Left ventricle myocardium inferior (tissue), 1 donor: ENCODE measurements at regions not wholly inside any gene's neighbourhood (a gene's known extent, or its start where the extent isn't known, plus 50 kb on each side); places are given as distances from the start of the nearest gene placed in this dataset.

Source experiments
- DNase-seq: peaks from one replicate; pipeline ENCODE4 v3.0.0-alpha.2; 2020
- H3K27ac ChIP-seq: fragments of 200-600 bp; replicated peaks from 2 replicates; pipeline ENCODE4 v1.8.0; 2021
- H3K27me3 ChIP-seq: fragments of 200-600 bp; 2 replicates; pipeline ENCODE4 v1.8.0; 2021; ENCODE audit warnings: low read depth
- H3K36me3 ChIP-seq: fragments of 200-600 bp; 2 replicates; pipeline ENCODE4 v1.8.0; 2021
- H3K4me1 ChIP-seq: fragments of 200-600 bp; 2 replicates; pipeline ENCODE4 v1.8.0; 2021
- H3K4me3 ChIP-seq: fragments of 200-600 bp; 2 replicates; pipeline ENCODE4 v1.8.0; 2021; ENCODE audit warnings: mild to moderate bottlenecking, moderate library complexity
- H3K9me3 ChIP-seq: fragments of 200-600 bp; replicated peaks from 2 replicates; pipeline ENCODE4 v1.8.0; 2021
- intact Hi-C: fragments of 100-400 bp; cut with micrococcal nuclease; formaldehyde crosslinking; loops from one replicate; pipeline ENCODE4 v1.11.0; 2022
- TF ChIP-seq, protein P1 (sequence below): fragments of 200-600 bp; IDR thresholded peaks from 2 replicates; pipeline ENCODE4 v1.8.0; 2021; ENCODE audit warnings: antibody characterized with exemption, mild to moderate bottlenecking, borderline replicate concordance
- donor health status: DM: no; HTN: yes; CAD: no; lungs with severe emphysema.

DNA sequence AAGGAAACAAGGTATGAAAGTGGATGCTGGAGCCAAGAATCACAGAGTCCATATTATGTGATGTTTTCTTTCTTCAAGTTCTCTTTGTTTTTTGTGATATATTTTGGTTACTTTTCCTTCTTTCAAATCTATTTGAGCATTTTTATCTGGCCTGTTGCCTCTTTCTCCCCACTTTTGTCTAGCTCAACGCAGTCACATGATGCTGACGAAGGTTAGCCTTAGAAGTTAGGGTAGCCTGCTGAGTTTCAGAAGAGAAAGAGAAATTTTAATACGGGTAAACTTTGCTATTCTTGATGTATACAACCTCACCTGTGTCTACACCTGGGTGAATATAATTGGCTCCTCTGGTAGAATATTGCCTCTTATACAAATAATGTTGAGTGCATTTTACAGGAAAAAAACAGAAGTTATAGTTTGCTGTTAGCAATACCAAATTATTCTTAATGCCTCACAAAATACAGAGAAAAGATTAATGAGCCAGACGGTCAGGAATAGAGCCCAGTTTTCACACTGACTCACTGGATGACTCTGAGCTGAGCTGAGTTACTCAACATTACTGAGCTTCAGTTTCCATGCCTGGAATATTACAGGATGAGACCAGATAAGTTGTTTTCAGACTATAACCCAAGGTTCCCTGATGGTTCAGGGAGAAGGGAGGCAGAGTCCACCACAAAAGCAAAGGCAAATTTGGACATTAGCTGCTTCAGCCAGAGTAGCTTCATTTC lies 161.6 kb upstream of the BDNF start:
- TF ChIP-seq, protein P1, sequence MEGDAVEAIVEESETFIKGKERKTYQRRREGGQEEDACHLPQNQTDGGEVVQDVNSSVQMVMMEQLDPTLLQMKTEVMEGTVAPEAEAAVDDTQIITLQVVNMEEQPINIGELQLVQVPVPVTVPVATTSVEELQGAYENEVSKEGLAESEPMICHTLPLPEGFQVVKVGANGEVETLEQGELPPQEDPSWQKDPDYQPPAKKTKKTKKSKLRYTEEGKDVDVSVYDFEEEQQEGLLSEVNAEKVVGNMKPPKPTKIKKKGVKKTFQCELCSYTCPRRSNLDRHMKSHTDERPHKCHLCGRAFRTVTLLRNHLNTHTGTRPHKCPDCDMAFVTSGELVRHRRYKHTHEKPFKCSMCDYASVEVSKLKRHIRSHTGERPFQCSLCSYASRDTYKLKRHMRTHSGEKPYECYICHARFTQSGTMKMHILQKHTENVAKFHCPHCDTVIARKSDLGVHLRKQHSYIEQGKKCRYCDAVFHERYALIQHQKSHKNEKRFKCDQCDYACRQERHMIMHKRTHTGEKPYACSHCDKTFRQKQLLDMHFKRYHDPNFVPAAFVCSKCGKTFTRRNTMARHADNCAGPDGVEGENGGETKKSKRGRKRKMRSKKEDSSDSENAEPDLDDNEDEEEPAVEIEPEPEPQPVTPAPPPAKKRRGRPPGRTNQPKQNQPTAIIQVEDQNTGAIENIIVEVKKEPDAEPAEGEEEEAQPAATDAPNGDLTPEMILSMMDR: no peak
- no peak for DNase-seq
- Histone ChIP-seq H3K27me3 (peaks cover 26% of the 10 kb centered on the region), H3K4me1 (peaks cover 4% of the 10 kb centered on the region), H3K4me3 (no peak overlapping the region), H3K9me3 (no peaks in the 10 kb centered on the region), H3K36me3 (no peaks in the 10 kb centered on the region), H3K27ac (no peak overlapping the region)
- intact Hi-C loops: no loop called here

DNA sequence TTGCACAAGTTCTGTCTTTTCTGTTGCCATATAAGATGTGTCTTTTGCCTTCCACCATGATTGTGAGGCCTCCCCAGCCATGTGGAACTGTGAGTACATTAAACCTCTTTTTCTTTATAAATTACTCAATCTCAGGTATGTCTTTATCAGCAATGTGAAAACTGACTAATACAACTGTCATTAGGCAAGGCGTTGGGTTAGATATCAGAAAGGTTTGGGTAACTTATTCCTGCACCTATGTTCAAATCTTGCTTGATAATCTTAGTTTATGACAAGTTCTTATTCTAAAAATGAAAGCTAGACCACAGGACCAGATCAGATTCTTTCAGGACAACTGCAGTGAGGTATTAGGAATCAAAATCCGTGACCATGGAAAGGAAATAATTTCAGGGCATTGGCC lies 160.6 kb upstream of the BDNF start:
- H3K27me3 ChIP-seq: peaks cover 24% of the 10 kb centered on the region
- intact Hi-C loops: no loop called here
- TF ChIP-seq, protein P1: no peak
- H3K4me1 ChIP-seq: peaks cover 4% of the 10 kb centered on the region
- no peak for DNase-seq
- no peak overlapping the region for H3K4me3 ChIP-seq
- no peak overlapping the region for H3K27ac ChIP-seq
- H3K36me3 ChIP-seq: no peaks in the 10 kb centered on the region
- H3K9me3 ChIP-seq: no peaks in the 10 kb centered on the region

DNA sequence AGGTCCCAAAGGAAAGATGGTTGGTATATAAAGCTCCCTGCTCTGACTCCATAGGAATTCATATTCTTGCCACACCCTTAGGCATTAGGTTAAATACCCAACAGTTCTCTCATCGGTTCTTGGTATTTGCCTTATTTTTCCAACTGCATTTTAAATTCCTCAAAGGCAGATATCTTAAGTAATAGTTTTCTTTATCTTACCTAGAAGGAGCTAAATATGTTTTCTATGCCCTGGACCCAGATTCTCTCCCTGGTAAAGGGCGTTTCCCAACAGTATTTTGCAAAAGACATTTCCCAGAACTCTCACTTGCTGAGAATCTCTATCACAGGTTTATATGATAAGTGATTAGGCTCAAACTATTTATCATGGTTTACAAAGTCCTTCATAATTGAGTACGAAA lies 158.6 kb upstream of the BDNF start:
- peaks cover 4% of the 10 kb centered on the region for H3K4me1 ChIP-seq

DNA sequence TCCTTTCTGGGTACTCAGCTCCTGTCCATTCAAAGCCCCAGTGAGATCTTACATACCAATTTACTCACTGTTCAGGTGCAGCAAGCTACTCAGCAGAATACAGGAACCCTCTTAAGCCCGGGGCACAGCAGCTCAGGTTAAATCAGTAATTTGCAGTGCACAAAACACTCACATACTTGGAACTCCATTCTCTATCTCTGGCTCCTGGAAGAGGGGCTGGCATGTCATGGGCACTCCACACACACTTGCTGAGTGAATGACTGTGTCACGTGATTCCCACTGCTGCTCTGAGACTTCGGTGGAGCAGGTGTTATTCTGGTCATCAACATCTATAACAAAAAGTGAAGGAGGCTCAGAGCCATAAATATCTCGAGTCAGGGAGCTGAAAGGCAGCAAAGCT lies 157.3 kb upstream of the BDNF start:
- intact Hi-C loops: no loop called here
- Histone ChIP-seq H3K27ac (no peak overlapping the region), H3K36me3 (no peaks in the 10 kb centered on the region), H3K4me3 (no peak overlapping the region), H3K9me3 (no peaks in the 10 kb centered on the region), H3K4me1 (peaks cover 4% of the 10 kb centered on the region), H3K27me3 (peaks cover 4% of the 10 kb centered on the region)
- TF ChIP-seq, protein P1: no peak
- no peak for DNase-seq

More for the DNA sequence above, 158.6 kb upstream of the BDNF start:
- TF ChIP-seq, protein P1: no peak
- intact Hi-C loops: no loop called here
- H3K36me3 ChIP-seq: no peaks in the 10 kb centered on the region
- no peak overlapping the region for H3K27ac ChIP-seq
- H3K9me3 ChIP-seq: no peaks in the 10 kb centered on the region
- peaks cover 5% of the 10 kb centered on the region for H3K27me3 ChIP-seq
- H3K4me3 ChIP-seq: no peak overlapping the region
- DNase-seq: no peak

DNA sequence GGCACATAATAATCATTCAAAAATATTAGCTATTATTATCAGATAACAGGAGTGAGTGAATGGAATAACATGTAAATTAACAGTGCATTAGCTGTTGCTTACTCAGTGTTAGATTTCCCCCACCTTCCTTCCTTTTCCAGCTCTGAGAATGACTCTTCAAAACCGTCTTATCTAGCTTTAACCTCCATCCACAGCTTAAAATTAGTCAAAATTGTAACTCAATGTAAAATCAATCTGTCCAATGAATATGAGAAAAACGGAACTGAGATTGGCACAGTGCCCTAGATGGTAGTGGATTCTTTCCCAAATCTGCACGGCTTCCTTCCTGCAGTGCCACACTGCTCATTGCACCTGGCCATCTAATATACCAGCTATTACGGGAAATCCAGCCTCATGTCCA lies 156.8 kb upstream of the BDNF start:
- TF ChIP-seq, protein P1: no peak
- Histone ChIP-seq H3K27ac (no peak overlapping the region), H3K9me3 (no peaks in the 10 kb centered on the region), H3K27me3 (peaks cover 4% of the 10 kb centered on the region), H3K4me3 (no peak overlapping the region), H3K36me3 (no peaks in the 10 kb centered on the region), H3K4me1 (peaks cover 4% of the 10 kb centered on the region)
- DNase-seq: no peak
- intact Hi-C loops: no loop called here
